GM12872 (cell line): ENCODE measurements at regions not wholly inside any gene's neighbourhood (a gene's known extent, or its start where the extent isn't known, plus 50 kb on each side); places are given as distances from the start of the nearest gene placed in this dataset.

Experiments
- TF ChIP-seq, protein P1 (sequence below): IDR thresholded peaks from 3 replicates; pipeline ENCODE4 v1.5.1; 2011; ENCODE audit warnings: low read depth, mild to moderate bottlenecking, low read length, moderate library complexity; ENCODE audit not compliant: insufficient read depth

DNA sequence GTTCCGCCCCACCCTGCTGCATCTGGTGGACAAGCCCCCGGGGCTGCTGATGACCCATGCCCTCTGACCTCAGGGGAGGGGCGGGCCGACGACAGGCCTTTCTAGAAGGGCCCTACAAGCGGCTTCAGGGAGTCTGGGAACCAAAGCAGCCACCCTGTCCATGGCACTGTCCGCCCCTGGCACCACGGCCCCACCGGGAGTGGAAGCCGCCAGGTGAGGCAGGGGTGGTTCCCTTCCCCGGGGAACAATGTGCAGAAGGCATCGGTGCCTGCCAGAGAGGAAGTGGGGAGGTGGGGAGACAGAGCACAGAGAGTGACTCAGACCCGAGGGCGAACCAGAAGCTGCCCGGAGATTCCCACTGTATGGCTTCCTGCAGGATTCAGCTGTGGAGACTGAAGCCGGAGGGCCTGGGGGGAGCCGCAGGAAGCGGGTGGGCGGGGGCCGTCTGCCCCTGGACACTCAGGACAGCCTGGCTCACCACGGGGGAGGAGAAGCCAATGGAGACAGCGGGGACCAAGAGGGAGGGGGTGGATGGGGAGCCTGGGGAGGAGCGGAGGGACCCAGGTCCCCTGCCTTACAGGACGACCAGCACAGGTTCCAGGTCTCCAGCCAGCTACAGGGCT lies 134.0 kb downstream of the TPRA1 start:
- TF ChIP-seq, protein P1, sequence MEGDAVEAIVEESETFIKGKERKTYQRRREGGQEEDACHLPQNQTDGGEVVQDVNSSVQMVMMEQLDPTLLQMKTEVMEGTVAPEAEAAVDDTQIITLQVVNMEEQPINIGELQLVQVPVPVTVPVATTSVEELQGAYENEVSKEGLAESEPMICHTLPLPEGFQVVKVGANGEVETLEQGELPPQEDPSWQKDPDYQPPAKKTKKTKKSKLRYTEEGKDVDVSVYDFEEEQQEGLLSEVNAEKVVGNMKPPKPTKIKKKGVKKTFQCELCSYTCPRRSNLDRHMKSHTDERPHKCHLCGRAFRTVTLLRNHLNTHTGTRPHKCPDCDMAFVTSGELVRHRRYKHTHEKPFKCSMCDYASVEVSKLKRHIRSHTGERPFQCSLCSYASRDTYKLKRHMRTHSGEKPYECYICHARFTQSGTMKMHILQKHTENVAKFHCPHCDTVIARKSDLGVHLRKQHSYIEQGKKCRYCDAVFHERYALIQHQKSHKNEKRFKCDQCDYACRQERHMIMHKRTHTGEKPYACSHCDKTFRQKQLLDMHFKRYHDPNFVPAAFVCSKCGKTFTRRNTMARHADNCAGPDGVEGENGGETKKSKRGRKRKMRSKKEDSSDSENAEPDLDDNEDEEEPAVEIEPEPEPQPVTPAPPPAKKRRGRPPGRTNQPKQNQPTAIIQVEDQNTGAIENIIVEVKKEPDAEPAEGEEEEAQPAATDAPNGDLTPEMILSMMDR, result no peak

DNA sequence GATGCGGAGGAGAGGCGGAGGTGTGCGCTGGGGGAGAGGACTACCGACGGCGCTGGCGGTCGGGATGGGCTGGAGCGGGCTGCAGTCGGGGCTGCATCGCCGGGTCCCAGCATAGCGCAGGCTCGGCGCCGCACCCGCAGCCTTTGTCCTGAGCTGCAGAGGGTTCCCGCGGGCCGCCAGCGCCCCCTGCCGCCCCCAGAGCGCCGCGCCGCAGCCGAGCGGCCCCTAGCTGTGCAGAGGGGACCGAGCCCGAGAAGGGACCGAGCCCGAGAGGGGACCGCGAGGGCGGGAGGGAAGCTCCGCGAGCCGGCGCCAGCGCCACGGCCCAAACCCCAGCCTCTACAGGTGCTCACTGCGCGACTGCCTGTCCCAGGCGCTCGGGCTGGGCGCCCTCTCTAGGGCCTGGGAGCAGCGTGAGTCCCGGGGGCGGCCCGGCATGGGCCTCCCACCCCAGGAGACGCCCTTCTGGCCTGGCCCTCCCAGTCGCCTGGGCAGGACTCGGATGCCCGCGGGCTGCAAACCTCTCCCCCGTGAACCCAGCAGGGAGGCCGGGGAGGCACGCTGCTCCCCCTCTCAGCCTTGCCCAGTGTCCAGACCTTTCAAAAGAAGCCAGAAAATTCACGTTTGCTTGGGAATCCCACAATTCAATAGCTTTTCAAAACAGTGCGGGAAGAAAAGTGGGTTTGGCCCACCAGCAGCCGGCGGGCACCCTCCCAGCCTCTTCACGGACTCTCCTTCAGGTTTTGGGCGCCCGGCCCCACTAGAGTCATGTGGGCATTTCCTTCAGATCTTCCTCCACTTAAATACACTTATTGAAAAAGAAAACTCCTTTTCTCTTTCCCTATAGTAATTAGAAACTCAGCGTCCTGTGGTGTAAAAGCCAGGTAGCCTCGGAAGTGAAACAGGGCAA lies 134.7 kb downstream of the TPRA1 start:
- TF ChIP-seq, protein P1, result peak; percentile 70

DNA sequence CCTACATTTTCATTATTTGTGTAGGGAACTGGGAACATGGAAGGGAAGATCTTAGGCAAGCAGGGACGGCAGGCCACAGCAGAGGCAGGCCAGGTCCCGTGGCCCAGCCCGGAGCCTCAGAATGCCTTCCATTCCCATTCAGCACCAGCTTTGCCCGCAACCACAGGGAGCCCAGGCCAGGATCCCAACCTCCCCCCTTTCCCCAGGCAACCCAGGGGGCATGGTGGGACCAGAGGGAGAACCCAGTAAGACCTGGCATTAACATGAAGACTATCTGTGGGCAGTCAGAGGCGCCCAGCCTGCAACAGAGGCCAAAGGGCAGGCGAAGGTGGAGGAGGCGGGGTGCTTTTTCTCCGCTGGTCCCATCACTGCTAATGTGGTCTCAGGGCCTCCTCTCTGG lies 135.6 kb downstream of the TPRA1 start:
- TF ChIP-seq, protein P1, result no peak

DNA sequence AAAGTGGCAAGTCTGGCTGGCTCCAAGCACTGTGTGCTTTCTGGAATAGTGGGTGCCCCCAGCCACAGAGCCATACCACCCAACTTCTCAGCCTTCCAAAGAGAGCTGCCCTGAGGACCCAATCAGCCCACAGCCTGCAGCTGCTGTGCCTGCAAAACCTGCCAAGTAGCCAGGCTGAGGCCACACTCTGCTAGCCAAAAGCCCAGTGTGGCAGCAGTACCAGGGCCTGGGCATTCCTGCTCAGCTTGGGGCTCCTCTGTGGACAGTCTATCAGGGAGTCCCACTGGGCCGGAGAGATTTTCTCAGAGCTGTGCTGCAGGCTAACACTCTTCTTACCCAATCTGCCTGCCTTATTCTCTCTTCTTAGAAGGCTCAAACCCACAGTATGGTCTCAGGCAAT lies 136.5 kb downstream of the TPRA1 start:
- TF ChIP-seq, protein P1, result no peak

DNA sequence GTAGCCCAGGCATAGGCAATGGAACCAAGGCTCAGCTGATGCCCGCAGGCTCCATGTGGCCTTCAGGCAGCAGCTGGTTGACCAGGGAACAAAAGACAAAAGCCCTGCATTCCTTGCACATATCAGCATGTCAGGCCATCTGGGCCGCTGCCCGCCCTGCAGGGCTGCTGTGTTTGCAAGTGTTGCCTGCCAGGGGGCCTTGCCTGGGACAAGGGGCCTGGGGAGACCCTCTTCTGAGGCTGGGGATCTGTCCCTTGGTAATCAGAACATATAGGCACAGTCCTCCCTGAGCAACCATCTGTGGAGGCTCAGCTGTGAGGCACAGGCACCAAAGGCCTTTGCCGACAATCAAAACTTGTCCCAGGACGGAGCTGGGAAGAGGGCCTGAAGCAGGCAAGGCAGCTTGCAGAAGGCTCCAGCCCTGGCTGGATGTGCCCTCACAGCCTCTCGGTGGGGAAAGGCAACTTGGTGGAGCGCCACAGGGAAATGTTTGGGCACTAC lies 138.2 kb downstream of the TPRA1 start:
- TF ChIP-seq, protein P1, result no peak

DNA sequence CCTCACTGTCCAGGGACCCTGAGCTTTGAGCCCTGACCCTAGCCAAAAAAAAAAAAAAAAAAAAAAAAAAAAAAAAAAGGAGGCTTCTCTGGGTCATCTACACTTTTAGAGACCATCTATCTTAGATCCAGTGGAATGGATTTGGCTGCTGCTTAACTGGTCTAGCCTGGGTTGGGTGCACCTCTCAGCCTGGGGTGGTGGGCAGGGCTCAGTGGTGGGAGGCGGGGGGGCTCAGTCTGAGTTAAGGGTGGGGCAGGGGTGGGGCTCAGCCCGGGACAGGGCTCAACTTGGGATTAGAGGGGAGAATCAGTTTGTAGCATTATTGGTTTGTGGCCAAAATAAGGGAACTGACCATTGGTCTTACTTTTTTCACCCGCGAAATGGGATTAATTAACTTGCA lies 139.2 kb downstream of the TPRA1 start:
- TF ChIP-seq, protein P1, result no peak

DNA sequence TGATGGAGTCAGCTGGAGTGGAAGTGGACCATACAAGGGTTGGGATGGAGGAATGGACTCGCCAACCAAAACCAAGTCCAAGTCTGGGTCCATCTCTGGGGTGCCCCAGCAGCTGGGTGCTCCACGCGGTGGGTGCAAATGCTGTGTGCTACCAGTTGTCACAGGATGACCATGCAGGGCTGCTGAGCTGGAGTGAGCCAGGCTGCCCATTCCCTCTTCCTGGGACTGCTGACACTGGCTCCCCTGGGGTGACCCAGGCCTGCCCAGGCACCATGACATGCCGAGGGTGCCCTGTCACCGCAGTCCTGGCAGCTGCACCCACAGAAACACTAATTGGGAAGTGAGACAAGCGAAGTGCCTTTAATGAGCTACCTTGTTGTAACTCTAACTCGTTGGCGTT lies 140.2 kb downstream of the TPRA1 start:
- TF ChIP-seq, protein P1, result no peak
